ENCODE measurements at regions not wholly inside any gene's neighbourhood (a gene's known extent, or its start where the extent isn't known, plus 50 kb on each side); places are given as distances from the start of the nearest gene placed in this dataset.

GRCh38 chr12:76202621-76203020, 118.1 kb upstream of the NAP1L1 start:
- Mint-ChIP-seq H3K4me1 (no peaks in the 10 kb centered on the region), H3K36me3 (peaks cover 0 to 14% (median 0%) of the 10 kb centered on the region in 3 donors), H3K27ac (no peak overlapping the region), H3K9me3 (peaks cover 15 to 37% (median 30%) of the 10 kb centered on the region in 5 donors), H3K27me3 (peaks cover 28 to 55% of the 10 kb centered on the region in 2 donors), H3K4me3 (no peak overlapping the region)
- CTCF ChIA-PET = no interaction called here
- Histone ChIP-seq H3K36me3 (ENCODE audit: insufficient read depth, low read length) (no peaks in the 10 kb centered on the region), H3K4me3 (ENCODE audit: low read length) (no peak overlapping the region), H3K4me1 (ENCODE audit: insufficient read depth, low read length) (no peaks in the 10 kb centered on the region), H3K27ac (ENCODE audit: low read depth, low read length) (no peak overlapping the region), H3K9me3 (ENCODE audit: low read length) (peaks cover 8% of the 10 kb centered on the region), H3K27me3 (ENCODE audit: insufficient read depth, low read length, poor library complexity, severe bottlenecking) (no peaks in the 10 kb centered on the region)
- no peak for DNase-seq
- POLR2A ChIA-PET = no interaction called here

GRCh38 chr12:76201758-76202157, 117.3 kb upstream of the NAP1L1 start:
- Histone ChIP-seq H3K9me3 (ENCODE audit: low read length) (peaks cover 8% of the 10 kb centered on the region), H3K4me1 (ENCODE audit: insufficient read depth, low read length) (no peaks in the 10 kb centered on the region), H3K27me3 (ENCODE audit: insufficient read depth, low read length, poor library complexity, severe bottlenecking) (no peaks in the 10 kb centered on the region), H3K4me3 (ENCODE audit: low read length) (no peak overlapping the region), H3K27ac (ENCODE audit: low read depth, low read length) (no peak overlapping the region), H3K36me3 (ENCODE audit: insufficient read depth, low read length) (no peaks in the 10 kb centered on the region)
- no peak overlapping the region for H3K27ac Mint-ChIP-seq
- no peak overlapping the region for H3K4me3 Mint-ChIP-seq
- POLR2A ChIA-PET = no interaction called here
- peaks cover 30 to 50% of the 10 kb centered on the region in 2 donors for H3K27me3 Mint-ChIP-seq
- CTCF ChIA-PET = interaction anchor here (0.7 kb wide), 1 partner anchor 10 kb away, joined by 3 read pairs; no protein-coding TSS in a partner anchor
- H3K9me3 Mint-ChIP-seq = peaks cover 19 to 41% (median 35%) of the 10 kb centered on the region in 5 donors
- H3K4me1 Mint-ChIP-seq = no peaks in the 10 kb centered on the region
- no peak for DNase-seq
- peaks cover 0 to 19% (median 0%) of the 10 kb centered on the region in 3 donors for H3K36me3 Mint-ChIP-seq

DNA sequence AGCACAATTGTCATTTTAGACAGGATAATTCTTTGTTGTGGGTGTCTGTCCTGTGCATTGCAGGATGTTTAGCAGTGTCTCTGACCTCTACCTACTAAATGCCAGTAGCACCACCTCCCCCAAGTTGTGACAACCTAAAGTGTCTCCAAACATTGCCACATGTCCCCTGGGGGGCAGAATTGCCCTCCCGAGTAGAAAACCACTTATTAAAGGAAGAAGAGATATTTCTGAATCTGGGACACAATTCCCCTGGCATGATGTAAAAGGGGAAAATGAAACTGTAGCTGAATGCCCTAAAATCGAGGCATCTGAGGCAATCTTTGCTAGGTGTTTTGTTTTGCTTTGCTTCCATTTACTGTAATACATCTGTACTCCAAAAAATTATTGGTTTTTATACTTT, 116.8 kb upstream of the NAP1L1 start:
- ChIA-PET POLR2A (no interaction called here), CTCF (interaction anchor here (0.7 kb wide), 1 partner anchor 10 kb away, joined by 3 read pairs; no protein-coding TSS in a partner anchor)
- H3K36me3 Mint-ChIP-seq = peaks cover 0 to 19% (median 0%) of the 10 kb centered on the region in 3 donors
- H3K4me3 Mint-ChIP-seq = no peak overlapping the region
- Histone ChIP-seq H3K4me3 (ENCODE audit: low read length) (no peak overlapping the region), H3K4me1 (ENCODE audit: insufficient read depth, low read length) (no peaks in the 10 kb centered on the region), H3K36me3 (ENCODE audit: insufficient read depth, low read length) (no peaks in the 10 kb centered on the region), H3K9me3 (ENCODE audit: low read length) (peaks cover 8% of the 10 kb centered on the region), H3K27me3 (ENCODE audit: insufficient read depth, low read length, poor library complexity, severe bottlenecking) (no peaks in the 10 kb centered on the region), H3K27ac (ENCODE audit: low read depth, low read length) (no peak overlapping the region)
- H3K9me3 Mint-ChIP-seq = peaks cover 19 to 41% (median 35%) of the 10 kb centered on the region in 5 donors
- no peak for DNase-seq
- no peaks in the 10 kb centered on the region for H3K4me1 Mint-ChIP-seq
- no peak overlapping the region for H3K27ac Mint-ChIP-seq
- H3K27me3 Mint-ChIP-seq = peaks cover 30 to 50% of the 10 kb centered on the region in 2 donors

- H3K27ac ChIP-seq (ENCODE audit: low read depth, low read length) = no peak overlapping the region
- peaks cover 22 to 44% (median 35%) of the 10 kb centered on the region in 5 donors for H3K9me3 Mint-ChIP-seq
- H3K4me1 ChIP-seq (ENCODE audit: insufficient read depth, low read length) = no peaks in the 10 kb centered on the region
- no peak overlapping the region for H3K4me3 ChIP-seq (ENCODE audit: low read length)
- peaks cover 0 to 19% (median 0%) of the 10 kb centered on the region in 3 donors for H3K36me3 Mint-ChIP-seq
- H3K4me3 Mint-ChIP-seq = no peak overlapping the region
- H3K27me3 ChIP-seq (ENCODE audit: insufficient read depth, low read length, poor library complexity, severe bottlenecking) = no peaks in the 10 kb centered on the region
- no peak overlapping the region for H3K27ac Mint-ChIP-seq
- DNase-seq = no peak
- ChIA-PET POLR2A (no interaction called here), CTCF (no interaction called here)
- H3K27me3 Mint-ChIP-seq = peaks cover 36 to 49% of the 10 kb centered on the region in 2 donors
- H3K9me3 ChIP-seq (ENCODE audit: low read length) = peaks cover 8% of the 10 kb centered on the region
- no peaks in the 10 kb centered on the region for H3K36me3 ChIP-seq (ENCODE audit: insufficient read depth, low read length)
- H3K4me1 Mint-ChIP-seq = no peaks in the 10 kb centered on the region
Measured at GRCh38 chr12:76199808-76200207, 115.3 kb upstream of the NAP1L1 start.

DNA sequence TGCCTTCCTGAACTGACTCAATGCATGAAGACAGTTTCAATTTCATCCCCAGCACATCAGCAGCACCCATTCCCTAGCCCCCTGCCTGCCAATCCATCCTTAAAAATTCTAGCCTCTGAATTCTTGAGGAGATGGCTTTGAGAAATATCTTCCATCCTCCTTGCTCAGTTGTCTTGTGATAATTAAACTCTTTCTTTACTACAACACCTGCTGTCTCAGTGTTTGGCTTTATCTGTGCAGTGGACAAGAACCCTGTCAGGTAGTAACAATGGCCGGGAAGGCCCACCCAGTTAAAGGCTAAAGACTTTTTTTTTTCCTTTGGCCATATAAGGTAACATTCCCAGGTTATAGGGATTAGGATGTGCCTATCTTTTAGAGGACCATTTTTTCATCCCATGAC, 114.4 kb upstream of the NAP1L1 start:
- H3K4me1 Mint-ChIP-seq = no peaks in the 10 kb centered on the region
- Histone ChIP-seq H3K27ac (ENCODE audit: low read depth, low read length) (no peak overlapping the region), H3K36me3 (ENCODE audit: insufficient read depth, low read length) (no peaks in the 10 kb centered on the region), H3K4me3 (ENCODE audit: low read length) (no peak overlapping the region), H3K27me3 (ENCODE audit: insufficient read depth, low read length, poor library complexity, severe bottlenecking) (no peaks in the 10 kb centered on the region), H3K9me3 (ENCODE audit: low read length) (peaks cover 8% of the 10 kb centered on the region), H3K4me1 (ENCODE audit: insufficient read depth, low read length) (no peaks in the 10 kb centered on the region)
- H3K9me3 Mint-ChIP-seq = peaks cover 22 to 44% (median 35%) of the 10 kb centered on the region in 5 donors
- H3K36me3 Mint-ChIP-seq = peaks cover 0 to 19% (median 0%) of the 10 kb centered on the region in 3 donors
- ChIA-PET CTCF (no interaction called here), POLR2A (no interaction called here)
- peaks cover 38 to 46% of the 10 kb centered on the region in 2 donors for H3K27me3 Mint-ChIP-seq
- no peak overlapping the region for H3K27ac Mint-ChIP-seq
- no peak overlapping the region for H3K4me3 Mint-ChIP-seq
- no peak for DNase-seq

DNA sequence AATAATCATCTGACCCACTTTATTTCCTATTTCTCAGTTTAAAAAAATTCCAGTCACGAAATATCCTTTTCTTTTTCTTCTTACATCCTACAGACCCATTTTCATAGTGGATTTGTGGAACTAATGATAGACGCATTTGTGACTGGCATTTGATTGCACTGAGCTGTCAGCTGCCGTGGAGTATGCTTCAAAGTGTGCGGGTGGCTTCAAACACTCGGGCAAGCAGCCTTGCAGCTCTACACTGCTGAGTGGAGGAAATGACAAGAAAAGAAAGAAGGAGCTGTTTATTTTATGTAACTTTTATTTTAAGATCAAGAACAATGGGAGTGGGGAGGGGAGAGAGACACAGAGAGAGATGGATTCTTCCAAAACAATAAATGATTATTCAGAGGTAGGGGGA, 112.8 kb upstream of the NAP1L1 start:
- Histone ChIP-seq H3K9me3 (ENCODE audit: low read length) (peaks cover 8% of the 10 kb centered on the region), H3K4me3 (ENCODE audit: low read length) (no peak overlapping the region), H3K36me3 (ENCODE audit: insufficient read depth, low read length) (no peaks in the 10 kb centered on the region), H3K4me1 (ENCODE audit: insufficient read depth, low read length) (no peaks in the 10 kb centered on the region), H3K27me3 (ENCODE audit: insufficient read depth, low read length, poor library complexity, severe bottlenecking) (no peaks in the 10 kb centered on the region), H3K27ac (ENCODE audit: low read depth, low read length) (no peak overlapping the region)
- Mint-ChIP-seq H3K27ac (no peak overlapping the region), H3K9me3 (peaks cover 17 to 44% (median 32%) of the 10 kb centered on the region in 5 donors), H3K36me3 (peaks cover 0 to 19% (median 0%) of the 10 kb centered on the region in 3 donors), H3K4me1 (no peaks in the 10 kb centered on the region), H3K27me3 (peaks cover 34% of the 10 kb centered on the region in 2 donors), H3K4me3 (no peak overlapping the region)
- no peak for DNase-seq
- CTCF ChIA-PET = no interaction called here
- POLR2A ChIA-PET = no interaction called here

- H3K27me3 ChIP-seq (ENCODE audit: insufficient read depth, low read length, poor library complexity, severe bottlenecking) = no peaks in the 10 kb centered on the region
- DNase-seq = no peak
- peaks cover 16 to 41% (median 32%) of the 10 kb centered on the region in 5 donors for H3K9me3 Mint-ChIP-seq
- peaks cover 8% of the 10 kb centered on the region for H3K9me3 ChIP-seq (ENCODE audit: low read length)
- no peaks in the 10 kb centered on the region for H3K36me3 ChIP-seq (ENCODE audit: insufficient read depth, low read length)
- H3K27ac Mint-ChIP-seq = no peak overlapping the region
- H3K27ac ChIP-seq (ENCODE audit: low read depth, low read length) = no peak overlapping the region
- H3K4me3 Mint-ChIP-seq = no peak overlapping the region
- H3K4me1 Mint-ChIP-seq = no peaks in the 10 kb centered on the region
- H3K4me1 ChIP-seq (ENCODE audit: insufficient read depth, low read length) = no peaks in the 10 kb centered on the region
- no peak overlapping the region for H3K4me3 ChIP-seq (ENCODE audit: low read length)
- ChIA-PET POLR2A (no interaction called here), CTCF (no interaction called here)
- peaks cover 0 to 19% (median 0%) of the 10 kb centered on the region in 3 donors for H3K36me3 Mint-ChIP-seq
- peaks cover 29 to 31% of the 10 kb centered on the region in 2 donors for H3K27me3 Mint-ChIP-seq
Measured at GRCh38 chr12:76195920-76196319, 111.4 kb upstream of the NAP1L1 start.

- Mint-ChIP-seq H3K9me3 (peaks cover 12 to 33% (median 23%) of the 10 kb centered on the region in 5 donors), H3K36me3 (peaks cover 0 to 19% (median 0%) of the 10 kb centered on the region in 3 donors), H3K4me3 (no peak overlapping the region), H3K4me1 (no peaks in the 10 kb centered on the region), H3K27me3 (peaks cover 26 to 35% of the 10 kb centered on the region in 2 donors), H3K27ac (no peak overlapping the region)
- Histone ChIP-seq H3K27ac (ENCODE audit: low read depth, low read length) (no peak overlapping the region), H3K9me3 (ENCODE audit: low read length) (peaks cover 8% of the 10 kb centered on the region), H3K36me3 (ENCODE audit: insufficient read depth, low read length) (no peaks in the 10 kb centered on the region), H3K27me3 (ENCODE audit: insufficient read depth, low read length, poor library complexity, severe bottlenecking) (no peaks in the 10 kb centered on the region), H3K4me1 (ENCODE audit: insufficient read depth, low read length) (no peaks in the 10 kb centered on the region), H3K4me3 (ENCODE audit: low read length) (no peak overlapping the region)
- DNase-seq = no peak
- ChIA-PET CTCF (no interaction called here), POLR2A (no interaction called here)
Measured at GRCh38 chr12:76194724-76195123, 110.2 kb upstream of the NAP1L1 start.
